Stimulated activated naive CD4-positive, alpha-beta T cell (primary cell): ENCODE measurements at regions not wholly inside any gene's neighbourhood (a gene's known extent, or its start where the extent isn't known, plus 50 kb on each side); places are given as distances from the start of the nearest gene placed in this dataset.
A peak's percentile ranks its signal among the peaks of the same experiment; 100 is the strongest.

ENCODE experiments used
- DNase-seq, 6 experiments: peaks; one replicate each; lab custom pipeline; 2025; lab: John Stamatoyannopoulos, UW

- no peak for DNase-seq
Measured at GRCh38 chr2:8448824-8449556, 232.9 kb upstream of the ID2 start.

- DNase-seq: no peak
Measured at GRCh38 chr2:8451273-8451672, 230.6 kb upstream of the ID2 start.

GRCh38 chr2:8452296-8452695 lies 229.6 kb upstream of the ID2 start:
- DNase-seq: no peak

GRCh38 chr2:8452979-8453903 lies 228.6 kb upstream of the ID2 start:
- DNase-seq: no peak

- no peak for DNase-seq
Measured at GRCh38 chr2:8453904-8454302, 228.0 kb upstream of the ID2 start.

- no peak for DNase-seq
Measured at GRCh38 chr2:8454797-8455196, 227.1 kb upstream of the ID2 start.

- no peak for DNase-seq
Measured at GRCh38 chr2:8455236-8456150, 226.4 kb upstream of the ID2 start.

- peak in 5 of 6 experiments; percentile 8 to 65 (median 50) for DNase-seq
Measured at GRCh38 chr2:8456151-8457091, 225.4 kb upstream of the ID2 start.

- peak in 3 of 6 experiments; percentile 5 to 20 (median 10) for DNase-seq
Measured at GRCh38 chr2:8457092-8457481, 224.8 kb upstream of the ID2 start.

GRCh38 chr2:8457699-8458502 lies 224.0 kb upstream of the ID2 start:
- DNase-seq: peak in 2 of 6 experiments; percentile 7 to 9

GRCh38 chr2:8458503-8459459 lies 223.1 kb upstream of the ID2 start:
- DNase-seq: no peak

- DNase-seq: no peak
Measured at GRCh38 chr2:8459474-8459873, 222.4 kb upstream of the ID2 start.

- no peak for DNase-seq
Measured at GRCh38 chr2:8461341-8461740, 220.5 kb upstream of the ID2 start.

GRCh38 chr2:8462280-8462679 lies 219.6 kb upstream of the ID2 start:
- no peak for DNase-seq

GRCh38 chr2:8462899-8463648 lies 218.8 kb upstream of the ID2 start:
- no peak for DNase-seq

GRCh38 chr2:8465560-8465959 lies 216.3 kb upstream of the ID2 start:
- DNase-seq: no peak

GRCh38 chr2:8469709-8470493 lies 212.0 kb upstream of the ID2 start:
- DNase-seq: no peak
